Upper lobe of left lung (tissue), 4 donors: ENCODE measurements at regions not wholly inside any gene's neighbourhood (a gene's known extent, or its start where the extent isn't known, plus 50 kb on each side); places are given as distances from the start of the nearest gene placed in this dataset.

ENCODE experiments used
- EP300 ChIP-seq, 4 donors: sonication (generic); formaldehyde crosslinking; IDR thresholded peaks; one replicate each; pipeline ENCODE4 v1.5.1; 2017; ENCODE audit warnings: antibody characterized with exemption in 4 of 4, control low read depth in 2 of 4
- POLR2A ChIP-seq, 4 donors: fragments of 450-650 bp; IDR thresholded peaks; one replicate each; pipeline ENCODE4 v1.5.1; 2016 to 2017; ENCODE audit warnings: antibody characterized with exemption in 4 of 4, mild to moderate bottlenecking in 2 of 4
- POLR2AphosphoS5 ChIP-seq, 2 donors: sonication (generic); formaldehyde crosslinking; IDR thresholded peaks; one replicate each; pipeline ENCODE4 v1.5.1; 2017; ENCODE audit warnings: antibody characterized with exemption in 2 of 2
- TF ChIP-seq, protein P1 (sequence below), 6 experiments: fragments of 450-650 bp in 4 of 6; fragments of 200-600 bp in 2 of 6; sonication (generic) in 2 of 6; IDR thresholded peaks; one replicate each; pipeline ENCODE4 v1.5.1; 2016 to 2019; ENCODE audit warnings: antibody characterized with exemption in 6 of 6

- TF ChIP-seq, protein P1, sequence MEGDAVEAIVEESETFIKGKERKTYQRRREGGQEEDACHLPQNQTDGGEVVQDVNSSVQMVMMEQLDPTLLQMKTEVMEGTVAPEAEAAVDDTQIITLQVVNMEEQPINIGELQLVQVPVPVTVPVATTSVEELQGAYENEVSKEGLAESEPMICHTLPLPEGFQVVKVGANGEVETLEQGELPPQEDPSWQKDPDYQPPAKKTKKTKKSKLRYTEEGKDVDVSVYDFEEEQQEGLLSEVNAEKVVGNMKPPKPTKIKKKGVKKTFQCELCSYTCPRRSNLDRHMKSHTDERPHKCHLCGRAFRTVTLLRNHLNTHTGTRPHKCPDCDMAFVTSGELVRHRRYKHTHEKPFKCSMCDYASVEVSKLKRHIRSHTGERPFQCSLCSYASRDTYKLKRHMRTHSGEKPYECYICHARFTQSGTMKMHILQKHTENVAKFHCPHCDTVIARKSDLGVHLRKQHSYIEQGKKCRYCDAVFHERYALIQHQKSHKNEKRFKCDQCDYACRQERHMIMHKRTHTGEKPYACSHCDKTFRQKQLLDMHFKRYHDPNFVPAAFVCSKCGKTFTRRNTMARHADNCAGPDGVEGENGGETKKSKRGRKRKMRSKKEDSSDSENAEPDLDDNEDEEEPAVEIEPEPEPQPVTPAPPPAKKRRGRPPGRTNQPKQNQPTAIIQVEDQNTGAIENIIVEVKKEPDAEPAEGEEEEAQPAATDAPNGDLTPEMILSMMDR (IDR thresholded peaks at IDR 0.05), result no peak
- no peak for TF ChIP-seq POLR2A (IDR thresholded peaks at IDR 0.05)
- TF ChIP-seq POLR2AphosphoS5 (IDR thresholded peaks at IDR 0.05), result no peak
- TF ChIP-seq EP300 (IDR thresholded peaks at IDR 0.05), result no peak
Measured at GRCh38 chr5:136584474-136584873, 219.1 kb upstream of the TRPC7 start.
